NCI-H2227 treated with DMSO at 0.1 percent for 48 hours (cell line): ENCODE measurements at regions not wholly inside any gene's neighbourhood (a gene's known extent, or its start where the extent isn't known, plus 50 kb on each side); places are given as distances from the start of the nearest gene placed in this dataset.
"Not testable (repeated sequence)": the region's sequence is repeated elsewhere in the genome, so short reads cannot be mapped to it uniquely, and the experiment has no call there.

Experiments
- DNase-seq: peaks from one replicate; lab custom pipeline; 2025; lab: John Stamatoyannopoulos, UW

DNA sequence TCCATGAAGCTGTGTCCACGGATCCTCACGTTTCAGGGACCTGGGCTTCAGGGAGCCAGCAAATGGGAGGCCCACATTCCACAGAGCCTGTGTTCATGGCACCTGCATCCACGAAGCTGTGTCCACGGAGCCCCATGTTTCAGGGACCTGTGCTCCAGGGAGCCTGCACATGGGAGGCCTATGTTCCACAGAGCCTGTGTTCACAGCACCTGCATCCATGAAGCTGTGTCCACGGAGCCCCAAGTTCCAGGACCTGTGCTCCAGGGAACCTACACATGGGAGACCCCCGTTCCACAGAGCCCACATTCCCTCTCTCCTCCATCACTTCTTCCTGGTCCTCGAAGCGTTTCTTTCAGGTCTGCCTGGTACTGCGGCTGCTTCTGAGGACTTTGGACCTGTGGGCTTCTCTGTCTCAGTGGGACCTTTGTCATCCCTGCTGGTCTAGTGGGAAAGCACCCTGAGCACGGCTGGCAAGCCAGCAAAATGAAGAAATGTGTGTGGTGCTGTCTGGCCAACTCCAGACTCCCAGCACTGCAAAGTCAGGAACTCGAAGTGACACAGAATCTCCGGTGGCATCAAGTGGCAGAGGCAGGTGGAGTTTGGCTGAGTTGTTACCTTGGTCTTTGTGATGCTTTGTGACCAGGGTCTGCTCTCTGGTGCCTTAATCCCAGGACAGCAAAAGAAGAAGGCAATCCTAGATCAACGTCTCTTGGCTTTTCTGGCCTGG lies 245.9 kb downstream of the DLL1 start:
- no peak for DNase-seq

GRCh38 chr6:170043881-170044790 lies 246.7 kb downstream of the DLL1 start:
- DNase-seq, result no peak

DNA sequence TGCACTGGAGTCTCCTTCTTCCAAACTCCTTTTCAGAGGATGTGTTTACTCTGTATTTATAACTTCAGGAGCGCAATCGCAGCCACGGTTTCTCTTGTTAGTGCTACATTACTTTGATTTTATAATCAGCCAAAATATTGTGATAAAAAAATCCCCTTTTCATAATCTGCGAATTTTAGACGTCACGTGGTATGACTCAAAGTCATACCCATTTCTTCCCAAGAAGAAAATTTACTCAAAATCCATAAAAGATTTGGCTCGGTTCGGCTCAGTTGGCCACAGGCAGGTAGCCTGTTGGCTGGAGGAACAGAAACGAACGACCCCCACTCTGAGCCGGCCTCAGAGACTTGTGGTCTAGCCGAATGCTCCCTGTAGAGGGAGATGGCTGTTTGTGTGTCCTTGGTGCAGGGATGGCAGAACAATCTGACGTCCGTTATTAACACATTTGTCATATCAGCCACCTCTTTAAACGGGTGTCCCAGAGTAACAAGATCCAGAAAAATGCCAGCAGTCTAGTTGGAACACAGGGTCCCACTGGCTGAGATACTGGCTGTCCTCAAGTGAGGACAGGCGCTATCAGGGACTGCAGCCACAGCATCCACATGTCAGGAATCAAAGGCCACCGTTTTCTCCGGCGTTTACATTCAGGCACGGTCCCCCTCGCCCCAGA lies 247.6 kb downstream of the DLL1 start:
- no peak for DNase-seq

DNA sequence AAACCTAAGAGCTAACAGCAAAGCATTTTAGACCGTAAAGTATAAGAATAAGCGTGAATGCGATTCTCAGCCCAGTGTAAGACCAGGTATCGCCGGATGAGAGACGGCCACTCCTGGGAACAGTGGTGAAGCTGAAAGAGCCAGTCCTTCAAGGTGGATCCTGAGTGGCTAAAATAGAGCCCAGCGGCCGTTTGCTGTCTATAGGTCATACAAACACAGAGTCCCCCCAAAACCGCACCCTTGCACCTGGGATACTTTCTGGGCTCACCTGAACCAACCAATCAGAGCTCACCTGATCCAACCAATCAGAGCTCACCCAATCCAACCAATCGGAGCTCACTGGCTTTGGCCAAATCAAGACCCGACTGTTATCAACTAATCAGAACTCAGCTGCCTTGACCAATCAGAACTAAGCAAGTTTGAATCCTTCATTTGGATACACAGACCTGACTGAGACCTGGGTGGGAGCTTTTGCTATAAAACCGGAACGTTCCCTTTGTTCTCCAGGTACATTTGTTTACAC lies 248.2 kb downstream of the DLL1 start:
- DNase-seq, result no peak

- no peak for DNase-seq
Measured at GRCh38 chr6:170042123-170042522, 248.8 kb downstream of the DLL1 start.

DNA sequence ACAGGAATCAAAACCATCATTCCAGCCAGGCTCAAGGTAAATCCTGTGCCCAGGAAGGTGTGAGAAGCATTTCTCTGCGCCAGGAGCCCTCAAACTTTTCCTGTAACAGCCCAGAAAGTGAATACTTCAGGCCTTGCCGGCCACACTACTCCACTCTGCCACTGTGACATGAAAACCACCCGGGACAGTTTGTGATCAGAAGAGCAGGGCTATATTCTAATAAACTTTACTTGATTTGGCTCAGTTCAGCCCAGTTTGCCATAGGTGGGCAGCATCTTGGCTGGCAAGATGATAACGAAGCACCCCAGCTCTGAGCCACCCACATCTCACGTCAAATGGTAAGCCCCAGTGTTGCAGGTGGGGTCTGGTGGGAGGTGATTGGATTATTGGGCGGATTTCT lies 249.4 kb downstream of the DLL1 start:
- DNase-seq, result no peak

DNA sequence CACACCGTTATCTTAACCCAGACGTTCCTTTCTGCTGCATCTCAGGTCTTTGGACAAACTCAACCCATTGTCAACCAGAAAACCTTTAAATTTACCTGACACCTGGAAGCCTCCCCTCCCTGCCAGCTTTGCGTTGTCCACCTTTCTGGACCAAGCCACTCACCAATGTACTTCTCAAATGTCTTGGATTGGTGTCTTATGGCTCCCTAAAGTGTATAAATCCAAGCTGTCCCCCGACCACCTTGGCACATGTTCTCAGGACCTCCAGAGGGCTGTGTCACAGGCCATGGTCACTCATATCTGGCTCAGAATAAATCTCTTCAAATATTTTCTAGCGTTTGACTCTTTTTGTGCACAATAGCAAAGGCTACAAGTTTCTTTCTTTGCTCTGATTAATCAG lies 250.0 kb downstream of the DLL1 start:
- DNase-seq, result no peak

GRCh38 chr6:170040115-170040500 lies 250.8 kb downstream of the DLL1 start:
- DNase-seq, result no peak

DNA sequence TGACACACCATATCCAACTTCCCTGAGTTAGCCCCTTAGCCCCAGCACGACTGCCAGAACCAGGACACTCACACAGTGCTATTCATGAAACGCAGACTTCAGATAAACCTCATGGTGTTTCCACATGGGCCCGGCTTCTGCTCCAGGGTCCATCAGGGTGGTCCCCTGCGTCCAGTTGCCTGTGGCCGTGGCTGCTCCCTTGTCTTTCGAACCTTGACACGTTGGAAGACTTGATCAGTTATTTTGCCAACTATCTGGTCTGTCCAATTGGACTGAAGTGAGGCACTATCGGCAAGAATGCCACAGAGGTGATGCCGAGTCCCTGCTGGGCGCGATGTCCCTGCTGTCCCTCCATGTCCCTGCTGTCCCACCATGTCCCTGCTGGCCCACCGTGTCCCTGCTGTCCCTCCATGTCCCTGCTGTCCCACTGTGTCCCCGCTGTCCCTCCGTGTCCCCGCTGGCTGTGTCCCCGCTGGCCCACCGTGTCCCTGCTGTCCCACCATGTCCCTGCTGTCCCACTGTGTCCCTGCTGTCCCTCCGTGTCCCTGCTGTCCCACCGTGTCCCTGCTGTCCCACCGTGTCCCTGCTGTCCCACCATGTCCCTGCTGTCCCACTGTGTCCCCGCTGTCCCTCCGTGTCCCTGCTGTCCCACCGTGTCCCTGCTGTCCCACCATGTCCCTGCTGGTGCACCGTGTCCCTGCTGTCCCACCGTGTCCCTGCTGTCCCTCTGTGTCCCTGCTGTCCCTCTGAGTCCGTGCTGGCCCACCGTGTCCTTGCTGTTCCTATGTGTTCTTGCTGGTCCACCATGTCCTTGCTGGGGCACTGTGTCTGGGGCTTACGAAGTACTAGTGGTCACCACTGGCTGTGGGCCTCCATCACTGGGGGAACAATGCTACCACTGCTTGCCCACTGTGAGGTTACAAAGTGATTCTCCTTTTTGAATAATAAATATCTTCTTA lies 251.4 kb downstream of the DLL1 start:
- DNase-seq, result no peak

DNA sequence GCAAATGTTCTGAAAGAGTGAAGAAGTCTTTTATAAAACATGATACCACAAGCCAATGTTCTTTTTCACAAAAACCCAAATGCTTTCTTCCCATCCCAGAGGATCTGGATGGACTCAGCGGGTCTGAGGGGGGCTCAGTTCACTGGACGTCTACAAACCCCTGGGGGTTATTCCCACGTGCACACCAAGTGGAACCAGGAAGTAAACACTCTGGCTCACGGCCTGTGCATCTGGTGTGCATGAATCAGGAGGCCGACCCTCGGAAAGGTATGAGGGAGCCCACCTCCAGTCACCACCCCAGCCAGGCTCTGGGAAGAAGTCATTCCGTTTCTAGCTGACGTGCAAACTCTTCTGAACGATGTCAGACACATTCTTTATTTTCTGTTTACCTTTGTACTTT lies 252.2 kb downstream of the DLL1 start:
- no peak for DNase-seq

DNA sequence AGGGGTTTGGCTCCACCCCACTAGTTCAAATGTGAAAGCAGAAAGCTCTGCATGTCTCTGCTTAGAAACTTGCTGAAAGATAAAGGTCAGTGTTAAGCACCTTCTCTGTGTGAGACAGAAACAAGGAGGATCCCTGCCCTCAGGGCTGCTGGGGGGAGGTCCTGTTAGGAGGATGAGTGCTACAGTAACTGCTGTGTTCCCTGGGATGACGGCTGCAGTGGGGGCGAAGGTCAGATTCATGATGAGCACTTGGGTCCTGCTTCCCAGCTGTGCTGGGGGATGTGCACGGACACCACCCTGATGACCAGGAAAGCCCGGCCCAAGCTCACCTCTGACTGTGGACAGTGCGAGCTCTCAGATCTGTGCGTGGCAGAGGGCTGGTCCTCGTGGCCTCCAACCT lies 252.6 kb downstream of the DLL1 start:
- DNase-seq, result no peak

DNA sequence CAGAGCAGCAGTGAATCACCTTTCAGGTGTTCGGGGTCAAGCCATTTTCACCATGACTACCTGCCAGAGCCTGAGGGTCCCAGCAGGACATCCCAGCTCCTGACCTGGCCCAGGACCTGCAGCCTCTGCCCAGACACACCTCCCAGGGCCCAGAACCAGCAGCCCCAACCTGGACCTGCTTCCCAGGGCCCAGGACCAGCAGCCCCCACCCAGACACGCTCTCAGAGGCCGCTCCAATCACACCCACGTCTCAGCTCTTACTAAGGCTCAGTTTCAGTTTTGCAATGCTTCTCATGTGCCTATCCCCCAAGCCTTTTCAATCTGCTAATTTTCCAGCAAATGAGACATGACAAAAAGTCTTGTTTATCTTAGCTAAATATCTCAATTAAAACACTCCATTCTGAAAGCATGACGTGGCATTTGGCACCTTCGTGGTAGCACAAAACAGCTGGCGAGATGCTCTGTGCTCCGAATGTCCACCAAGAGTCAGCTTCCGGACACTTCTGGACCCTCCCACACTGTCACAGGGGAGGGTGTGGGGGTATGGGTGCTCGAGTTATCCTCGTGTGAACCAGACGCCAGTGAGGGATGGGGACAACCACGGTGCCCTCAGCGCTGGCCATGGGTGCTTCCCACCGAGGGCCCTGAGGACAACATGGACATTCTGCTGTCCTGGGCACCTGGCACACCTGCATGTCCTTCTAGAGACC lies 253.2 kb downstream of the DLL1 start:
- DNase-seq, result no peak

GRCh38 chr6:170036916-170037315 lies 254.0 kb downstream of the DLL1 start:
- DNase-seq, result no peak

GRCh38 chr6:170036367-170036766 lies 254.5 kb downstream of the DLL1 start:
- not testable (repeated sequence) for DNase-seq

DNA sequence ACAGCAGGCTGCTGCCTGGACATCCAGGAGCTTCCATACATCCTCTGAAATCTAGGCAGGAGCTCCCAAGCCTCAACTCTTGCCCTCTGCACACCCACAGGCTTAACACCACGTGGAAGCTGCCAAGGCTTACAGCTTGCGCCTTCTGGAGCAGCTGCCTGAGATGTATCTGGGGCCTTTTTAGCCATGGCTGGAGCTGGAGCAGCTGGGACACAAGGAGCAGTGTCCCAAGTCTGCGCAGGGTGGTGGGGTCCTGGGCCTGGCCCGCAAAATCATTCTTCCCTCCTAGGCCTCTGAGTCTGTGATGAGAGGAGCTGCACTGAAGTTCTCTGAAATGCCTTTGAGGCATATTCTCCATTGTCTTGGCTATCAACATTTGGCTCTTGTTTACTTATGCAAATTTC lies 255.0 kb downstream of the DLL1 start:
- no peak for DNase-seq

DNA sequence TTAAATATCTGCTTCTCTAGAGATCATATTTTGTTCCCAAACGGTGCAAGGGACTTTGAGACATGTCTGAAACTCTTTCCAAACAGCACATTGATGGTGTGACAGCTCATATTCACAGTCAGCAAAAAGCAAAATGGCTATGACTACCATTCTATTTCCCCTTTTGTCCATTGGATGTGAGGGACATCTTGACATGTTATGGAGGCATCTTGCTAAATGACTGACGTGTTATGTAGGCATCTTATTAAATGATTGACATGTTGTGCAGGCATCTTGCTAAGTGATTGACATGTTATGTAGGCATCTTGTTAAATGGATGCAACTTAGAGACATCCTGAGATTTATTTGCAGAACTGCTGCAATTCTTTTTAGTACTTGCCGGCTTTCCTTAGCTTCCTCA lies 255.8 kb downstream of the DLL1 start:
- no peak for DNase-seq

DNA sequence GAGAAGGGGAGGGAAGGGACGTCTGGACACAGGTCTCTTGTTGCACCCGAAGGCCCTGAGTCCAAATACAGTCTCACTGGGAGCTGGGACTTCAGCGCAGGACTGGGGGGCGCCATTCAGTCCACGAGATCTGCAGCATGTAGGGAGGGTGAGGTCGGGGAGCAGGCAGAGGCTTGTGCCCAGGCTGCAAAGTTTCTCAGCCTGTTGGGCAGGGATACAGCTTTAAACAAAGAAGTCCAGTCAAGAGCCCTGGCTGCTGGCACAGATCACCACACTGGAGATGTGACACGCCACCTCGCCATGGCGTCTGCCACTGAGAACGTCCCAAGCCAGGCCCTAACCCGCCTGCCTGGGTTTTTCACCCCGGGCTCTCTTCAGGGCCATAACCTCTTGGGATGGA lies 256.6 kb downstream of the DLL1 start:
- no peak for DNase-seq

DNA sequence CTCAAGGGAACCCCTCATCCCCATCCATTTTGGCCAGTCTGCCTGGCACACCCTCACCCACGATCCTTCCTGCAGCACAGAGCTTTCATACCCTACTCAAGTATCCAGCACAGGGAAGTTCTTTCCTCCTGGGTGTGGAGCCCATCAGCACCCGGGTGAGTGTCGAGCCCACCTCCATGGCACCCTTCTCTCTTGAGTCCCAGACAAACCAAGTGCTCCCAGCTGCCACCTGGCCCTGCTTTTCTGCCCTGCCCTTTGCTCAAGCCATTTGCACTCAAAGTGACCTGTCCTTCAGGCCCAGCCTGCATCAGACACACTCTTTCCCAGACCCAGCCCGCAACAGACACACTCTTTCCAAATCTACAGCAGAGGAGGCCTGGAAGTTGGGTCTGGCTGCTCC lies 257.2 kb downstream of the DLL1 start:
- DNase-seq, result no peak

- no peak for DNase-seq
Measured at GRCh38 chr6:170032706-170033309, 258.1 kb downstream of the DLL1 start.

DNA sequence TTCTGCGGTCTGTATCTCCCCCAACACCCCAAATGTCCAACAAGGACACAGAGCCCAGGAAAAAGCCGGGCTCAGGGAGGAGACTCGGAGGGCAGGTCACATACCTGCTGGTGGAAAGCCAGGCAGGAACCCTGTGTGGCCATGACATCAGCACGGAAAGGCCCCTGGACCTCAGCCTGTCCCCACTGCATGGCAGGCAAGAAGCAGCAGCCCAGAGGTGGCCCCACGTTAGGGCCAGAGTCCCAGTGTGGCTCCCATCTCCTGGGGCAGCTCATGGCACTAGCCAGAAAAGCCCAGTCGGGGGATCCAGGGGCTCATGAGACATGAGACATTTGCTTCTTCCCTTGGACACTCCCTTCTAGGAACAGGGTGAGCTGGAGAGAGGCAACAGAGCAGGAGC lies 258.7 kb downstream of the DLL1 start:
- DNase-seq, result no peak
